ENCODE measurements at regions not wholly inside any gene's neighbourhood (a gene's known extent, or its start where the extent isn't known, plus 50 kb on each side); places are given as distances from the start of the nearest gene placed in this dataset.

DNA sequence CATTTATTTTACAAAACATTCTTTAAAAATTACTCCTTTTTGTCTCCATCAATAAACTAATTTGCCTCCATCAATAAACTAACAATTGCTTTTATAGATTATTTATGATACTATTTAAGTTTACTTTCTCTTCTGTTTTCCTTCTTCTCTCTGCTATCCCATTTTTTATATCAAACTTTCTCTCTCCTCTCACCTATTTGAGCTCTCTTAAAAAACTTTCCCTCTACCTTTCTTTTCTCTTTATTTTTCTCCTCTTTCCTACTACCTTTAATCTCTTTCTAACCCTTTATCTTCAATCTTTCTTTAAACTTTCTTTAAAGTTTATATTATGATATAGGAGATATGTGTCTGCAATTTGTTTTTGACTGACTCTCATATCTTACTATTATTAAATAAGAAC is 566.4 kb downstream of the DACH1 start:
- no peak for DNase-seq (ENCODE audit: low spot score)

DNA sequence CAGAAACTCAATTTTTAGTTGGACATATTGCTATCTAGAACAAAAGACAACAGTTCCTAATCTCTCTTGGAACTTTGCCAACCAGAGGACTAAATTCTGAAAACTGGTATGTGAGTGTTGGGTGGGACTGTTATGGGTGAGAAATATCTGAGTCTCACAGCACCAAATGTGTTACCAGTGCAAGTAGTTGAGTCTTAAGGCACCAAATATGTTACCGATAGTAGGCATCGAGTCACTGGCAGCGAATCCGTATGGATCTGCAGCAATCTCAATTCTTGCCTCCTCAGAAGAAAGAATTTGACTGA is 575.2 kb downstream of the DACH1 start:
- DNase-seq (ENCODE audit: low spot score), result peak; percentile 41

DNA sequence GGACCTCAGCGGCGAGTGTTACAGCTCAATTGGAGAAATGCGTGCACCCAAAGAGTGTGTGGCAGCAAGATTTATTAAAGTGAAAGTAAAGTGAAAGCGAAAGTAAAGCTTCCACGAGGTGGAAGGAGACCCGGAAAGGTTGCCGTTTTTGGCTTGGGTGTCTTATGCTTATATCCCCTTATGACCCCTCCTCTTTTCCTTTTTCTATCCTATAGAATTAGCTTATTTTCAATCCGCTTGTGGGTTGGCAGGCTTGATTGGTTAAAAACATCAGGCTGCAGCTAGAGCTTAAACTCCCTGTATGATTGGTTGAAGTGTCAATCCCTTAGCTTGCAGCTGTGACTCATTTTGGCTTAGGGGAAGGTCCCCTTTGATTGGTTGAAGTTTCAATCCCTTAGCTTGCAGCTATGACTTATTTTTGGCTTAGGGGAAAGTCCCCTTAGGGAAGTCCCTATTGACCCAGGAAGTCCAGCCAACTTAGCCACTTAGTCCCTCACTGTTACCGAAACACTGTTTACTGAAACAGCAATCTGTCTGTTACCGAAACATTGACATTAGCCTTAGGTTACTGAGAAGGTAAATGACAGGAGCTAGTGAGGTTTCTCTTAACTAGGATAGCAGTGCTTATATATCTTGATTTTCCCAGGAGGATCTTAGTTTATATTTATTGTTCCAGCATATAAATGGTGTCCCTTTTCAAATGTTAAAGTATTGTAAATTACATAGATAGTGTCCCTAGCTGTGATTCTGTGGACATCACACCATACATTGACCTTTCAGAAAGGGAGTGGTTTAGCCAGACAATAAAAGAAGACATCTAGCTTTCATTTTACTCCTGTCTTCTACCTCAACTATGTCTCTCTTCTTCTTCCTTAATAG is 575.8 kb downstream of the DACH1 start:
- DNase-seq (ENCODE audit: low spot score), result peak; percentile 72

DNA sequence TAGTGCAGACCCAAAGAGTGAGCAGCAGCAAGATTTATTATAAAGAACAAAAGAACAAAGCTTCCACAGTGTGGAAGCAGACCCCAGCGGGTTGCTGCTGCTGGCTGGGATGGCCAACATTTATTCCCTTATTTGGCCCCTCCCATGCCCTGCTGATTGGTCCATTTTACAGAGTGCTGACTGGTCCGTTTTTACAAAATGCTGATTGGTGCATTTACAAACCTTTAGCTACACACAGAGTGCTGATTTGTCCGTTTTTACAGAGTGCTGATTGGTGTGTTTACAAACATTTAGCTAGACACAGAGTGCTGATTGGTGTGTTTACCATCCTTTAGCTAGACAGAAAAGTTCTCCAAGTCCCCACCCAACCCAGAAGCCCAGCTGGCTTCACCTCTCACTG is 577.0 kb downstream of the DACH1 start:
- peak; percentile 42 for DNase-seq (ENCODE audit: low spot score)

DNA sequence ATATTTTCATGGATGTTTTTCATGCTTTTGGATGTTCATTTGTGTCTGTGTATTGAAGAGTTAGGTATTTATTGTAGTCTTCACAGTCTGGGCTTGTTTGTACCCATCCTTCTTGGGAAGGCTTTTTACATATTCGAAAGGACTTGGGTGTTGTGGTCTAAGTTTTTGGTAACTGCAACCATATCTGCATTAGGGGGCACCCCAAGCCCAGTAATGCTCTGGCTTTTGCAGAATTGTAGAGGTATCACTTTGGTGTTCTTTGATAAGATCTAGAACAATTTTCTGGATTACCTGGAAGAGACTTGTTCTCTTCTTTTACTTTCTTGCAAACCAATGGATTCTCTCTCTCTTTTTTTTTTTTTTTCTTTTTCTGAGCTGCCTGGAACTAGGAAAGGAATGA is 581.3 kb downstream of the DACH1 start:
- no peak for DNase-seq (ENCODE audit: low spot score)

DNA sequence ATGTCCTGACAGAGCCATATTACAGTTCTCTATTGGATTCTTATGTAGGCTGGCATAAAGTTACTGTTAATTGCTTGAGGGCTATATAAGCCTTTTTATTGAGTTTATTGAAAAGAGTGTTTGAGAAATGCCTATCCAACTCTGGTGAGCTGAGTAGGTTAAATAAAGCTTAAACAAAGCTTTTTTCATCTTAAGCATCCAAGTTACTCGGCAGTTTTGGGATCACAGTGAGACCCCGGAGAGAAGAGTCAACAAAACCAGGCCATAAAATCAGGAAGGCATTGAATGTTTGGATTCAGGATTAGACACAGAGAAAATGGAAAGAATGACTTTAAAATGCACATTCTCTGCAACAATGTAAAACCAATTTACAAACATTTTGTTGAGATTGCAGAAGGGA is 588.5 kb downstream of the DACH1 start:
- DNase-seq (ENCODE audit: low spot score), result no peak

DNA sequence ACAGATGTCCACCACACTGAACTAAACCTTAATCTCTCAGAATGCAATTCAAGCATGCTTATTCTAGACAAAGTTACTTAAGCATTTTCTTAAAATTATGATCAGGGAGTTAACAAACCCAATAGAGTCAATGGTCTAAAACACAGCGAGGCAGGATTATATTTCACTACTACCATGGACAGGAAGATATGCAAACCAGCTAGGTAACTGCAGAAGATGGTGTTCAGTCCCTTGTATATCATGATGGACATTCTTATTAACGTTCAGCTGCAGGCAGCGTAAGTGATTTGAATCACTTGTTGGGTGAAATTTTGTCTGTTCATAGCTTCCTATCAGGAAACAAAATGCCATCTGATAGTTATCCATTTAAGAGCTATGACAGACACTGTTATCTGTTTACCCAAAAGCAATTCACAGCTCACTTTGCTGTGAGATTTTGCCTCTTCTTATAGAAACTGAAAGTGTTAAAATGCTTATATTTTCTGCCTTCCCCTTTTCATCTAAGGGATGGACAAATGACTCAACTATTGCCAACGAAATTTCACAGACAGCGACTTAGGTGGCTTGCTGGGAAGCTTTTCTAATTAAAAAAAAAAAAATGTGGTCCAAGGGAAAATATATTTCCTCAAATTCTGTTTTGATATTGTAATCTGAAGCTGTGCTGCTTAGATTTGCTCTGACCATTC is 591.9 kb downstream of the DACH1 start:
- no peak for DNase-seq (ENCODE audit: low spot score)

DNA sequence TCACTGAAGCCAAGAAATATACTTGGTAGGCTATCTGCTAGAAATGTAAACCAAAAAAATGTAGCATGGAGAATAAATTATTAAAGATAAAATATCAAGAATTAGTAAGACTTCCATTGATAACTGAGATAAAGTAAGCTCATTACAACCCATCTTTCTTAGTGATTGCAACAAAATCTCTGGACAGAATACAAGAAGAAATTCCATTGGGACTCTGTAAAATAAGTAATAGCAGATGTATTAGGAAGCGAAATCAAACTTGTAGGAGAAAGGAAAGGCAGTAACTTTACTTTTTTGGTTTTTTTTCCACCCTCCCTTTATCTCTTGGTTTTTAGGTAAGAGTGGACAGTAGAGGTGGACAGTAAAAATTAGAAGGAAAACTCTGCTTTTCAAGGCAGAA is 605.7 kb downstream of the DACH1 start:
- no peak for DNase-seq (ENCODE audit: low spot score)

DNA sequence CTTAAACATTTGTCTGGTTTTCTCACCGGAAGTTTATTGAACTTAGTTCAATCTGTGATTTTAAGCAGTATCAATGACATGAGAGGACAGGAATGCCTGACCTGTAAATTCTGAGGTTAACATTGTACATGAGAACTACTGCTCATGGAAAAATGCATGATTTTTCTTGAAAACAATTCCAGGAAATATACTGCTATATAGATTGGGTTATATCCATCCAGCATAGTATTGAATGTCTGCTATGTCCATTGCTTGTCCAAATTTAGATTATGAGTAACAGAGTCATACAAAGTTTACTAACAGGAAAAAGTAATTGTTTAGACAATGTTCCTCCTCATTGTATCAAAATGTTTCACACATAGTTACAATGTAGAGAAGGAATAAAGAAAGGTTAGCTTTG is 606.8 kb downstream of the DACH1 start:
- DNase-seq (ENCODE audit: low spot score), result no peak

DNA sequence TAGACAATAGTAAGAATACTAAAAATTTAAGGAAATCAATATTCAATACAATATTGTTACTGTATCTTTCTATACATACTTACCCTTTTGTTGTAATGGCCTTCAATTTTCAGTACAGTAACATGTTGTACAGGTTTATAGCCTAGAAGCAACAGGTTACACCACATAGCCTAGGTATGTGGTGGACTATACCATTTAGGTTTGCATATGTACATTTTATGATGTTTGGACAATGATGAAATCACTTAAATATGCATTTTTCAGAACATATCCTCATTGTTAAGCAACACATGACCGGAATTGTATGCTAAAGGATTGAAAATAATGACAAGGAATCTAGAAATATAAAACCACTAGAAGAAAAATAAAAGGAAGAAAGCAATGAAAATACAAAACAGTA is 611.4 kb downstream of the DACH1 start:
- DNase-seq (ENCODE audit: low spot score), result no peak

DNA sequence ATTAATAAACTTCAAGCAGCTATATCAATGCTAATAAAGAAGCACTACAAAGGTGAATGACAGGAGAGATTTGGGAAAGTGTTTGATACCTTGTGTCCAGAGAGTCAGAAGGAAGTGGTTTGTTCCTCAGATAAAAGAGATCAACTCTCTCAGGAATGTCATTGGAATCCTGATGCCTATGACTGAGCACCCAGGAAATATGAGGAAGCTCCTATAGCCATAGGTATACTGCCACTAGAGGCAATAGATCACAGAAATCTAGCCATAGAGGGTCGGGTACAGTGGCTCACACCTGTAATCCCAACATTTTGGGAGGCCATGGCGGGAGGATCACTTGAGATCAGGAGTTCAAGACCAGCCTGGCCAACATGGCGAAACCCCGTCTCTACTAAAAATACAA is 612.6 kb downstream of the DACH1 start:
- no peak for DNase-seq (ENCODE audit: low spot score)

DNA sequence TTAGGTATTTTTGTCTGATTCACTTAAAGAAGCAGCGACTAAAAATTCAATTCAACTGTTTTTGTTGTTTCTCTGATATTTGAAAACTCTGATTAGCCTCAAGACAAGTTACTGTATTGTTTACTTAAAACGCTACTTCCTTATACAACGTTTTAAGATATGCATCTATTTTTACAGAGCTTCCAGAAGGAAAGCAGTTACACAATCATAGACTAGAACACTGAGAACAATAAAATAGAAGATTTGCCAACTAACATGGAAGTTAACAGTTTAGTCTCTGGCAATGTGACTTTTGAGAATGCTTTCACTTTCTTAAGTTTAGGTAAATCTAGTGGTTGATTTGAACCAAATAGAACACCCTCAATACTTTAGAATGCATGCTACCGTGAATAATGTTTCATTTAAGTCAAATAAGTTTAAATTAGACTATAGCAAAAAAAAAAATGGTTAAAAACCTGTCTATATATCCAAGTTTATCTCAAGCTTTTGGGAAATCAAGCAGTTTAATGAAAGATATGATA is 614.8 kb downstream of the DACH1 start:
- no peak for DNase-seq (ENCODE audit: low spot score)

DNA sequence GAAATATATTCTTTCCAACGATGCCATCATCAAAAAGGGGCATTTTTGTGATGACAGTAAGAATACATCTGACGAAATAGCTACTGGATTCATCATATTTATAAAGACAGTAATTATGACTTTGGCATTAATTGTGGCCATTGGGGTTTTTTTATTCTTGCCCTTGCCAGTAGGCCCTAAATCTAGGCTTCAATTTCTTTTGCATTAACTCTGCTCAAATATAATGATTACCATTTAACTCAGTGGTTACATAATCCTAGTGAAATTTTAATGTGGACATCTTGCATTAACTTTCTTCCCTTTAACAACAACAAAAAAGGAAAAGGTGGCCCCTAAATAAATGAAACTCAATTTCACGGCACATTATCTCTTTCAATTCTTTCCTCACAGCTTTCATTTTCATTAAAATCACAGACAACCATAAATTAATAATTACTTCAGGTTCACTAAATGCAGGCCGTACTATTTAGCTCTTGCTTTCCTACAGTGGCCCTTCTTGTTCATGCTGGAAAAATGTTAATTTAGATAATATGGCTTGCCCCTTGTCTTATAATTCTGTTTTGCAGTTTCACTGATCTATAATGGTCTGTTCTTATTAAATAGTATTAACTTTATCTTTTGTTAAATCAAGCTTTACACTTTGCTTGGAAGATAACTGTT is 615.6 kb downstream of the DACH1 start:
- DNase-seq (ENCODE audit: low spot score), result no peak

DNA sequence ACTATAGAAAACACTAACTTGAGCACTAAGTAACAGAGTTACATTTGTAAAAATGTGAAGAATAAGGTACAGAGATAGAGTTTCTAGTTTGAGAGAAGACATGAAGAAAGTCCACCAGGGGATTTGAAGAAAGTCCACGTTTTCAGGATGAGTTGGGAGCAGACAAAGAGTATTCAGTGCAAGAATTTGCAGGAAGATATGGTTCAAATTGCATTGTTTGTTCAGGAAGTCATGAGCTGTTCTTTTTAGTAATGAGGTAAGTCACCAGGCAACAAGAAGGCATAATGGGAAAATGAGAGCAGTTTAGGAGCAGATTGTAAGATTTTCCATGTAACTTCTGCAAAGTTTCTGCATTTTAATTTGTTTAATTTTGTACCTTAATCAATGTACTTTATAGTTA is 618.0 kb downstream of the DACH1 start:
- no peak for DNase-seq (ENCODE audit: low spot score)

DNA sequence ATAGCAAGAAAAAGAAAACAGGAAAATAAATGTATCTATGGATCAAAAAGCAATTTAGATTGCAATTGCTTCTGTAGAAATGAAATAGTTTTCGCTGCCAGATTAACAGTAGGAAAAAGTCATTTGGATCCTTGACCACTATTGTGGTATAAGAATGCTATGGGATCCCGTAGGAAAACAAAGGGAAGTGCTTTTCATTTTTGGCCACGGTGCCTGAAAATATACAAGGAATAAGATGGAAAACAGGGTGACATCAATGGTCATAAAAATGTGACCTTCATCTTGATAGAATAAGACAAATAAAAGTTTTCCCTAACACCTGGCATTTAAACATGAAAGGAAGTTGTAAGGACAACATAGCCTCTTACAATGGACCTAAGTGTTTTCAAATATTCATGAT is 622.8 kb downstream of the DACH1 start:
- no peak for DNase-seq (ENCODE audit: low spot score)

DNA sequence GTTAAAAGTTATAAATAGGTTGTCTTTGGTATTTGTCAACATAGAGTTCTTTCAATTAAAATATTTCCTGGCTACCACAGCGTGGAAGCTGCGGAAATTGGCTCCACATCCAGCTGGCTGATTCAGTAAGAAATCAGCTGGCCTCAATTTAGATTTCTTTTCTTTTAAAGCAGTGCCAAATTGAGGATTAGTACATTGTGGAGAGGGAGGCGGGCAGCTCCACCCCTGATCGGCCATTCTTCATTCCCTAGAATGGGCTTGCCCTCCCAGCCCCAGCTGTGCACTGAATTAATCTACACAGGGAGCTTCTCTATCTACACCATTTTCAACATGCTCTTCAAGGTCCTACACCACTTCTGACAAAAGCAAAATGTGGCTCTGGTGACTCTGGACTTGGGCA is 624.8 kb downstream of the DACH1 start:
- DNase-seq (ENCODE audit: low spot score), result no peak

DNA sequence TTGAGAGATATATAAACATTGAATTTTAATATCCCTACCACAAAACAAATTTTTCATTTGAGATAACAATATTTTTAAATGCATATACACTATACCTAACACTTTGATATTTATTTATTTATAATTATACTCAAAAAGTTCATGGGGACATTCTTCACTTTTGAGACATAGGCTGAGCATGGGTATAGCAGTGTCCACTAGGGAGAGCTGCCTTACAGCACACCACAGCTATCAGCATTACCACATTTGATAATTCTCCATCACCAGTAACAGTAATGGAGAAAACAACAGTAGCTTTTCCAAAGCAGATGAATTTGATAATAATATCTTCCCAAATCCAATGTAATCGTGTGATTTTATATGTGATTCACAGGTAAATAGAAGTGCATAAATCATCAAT is 626.1 kb downstream of the DACH1 start:
- no peak for DNase-seq (ENCODE audit: low spot score)

DNA sequence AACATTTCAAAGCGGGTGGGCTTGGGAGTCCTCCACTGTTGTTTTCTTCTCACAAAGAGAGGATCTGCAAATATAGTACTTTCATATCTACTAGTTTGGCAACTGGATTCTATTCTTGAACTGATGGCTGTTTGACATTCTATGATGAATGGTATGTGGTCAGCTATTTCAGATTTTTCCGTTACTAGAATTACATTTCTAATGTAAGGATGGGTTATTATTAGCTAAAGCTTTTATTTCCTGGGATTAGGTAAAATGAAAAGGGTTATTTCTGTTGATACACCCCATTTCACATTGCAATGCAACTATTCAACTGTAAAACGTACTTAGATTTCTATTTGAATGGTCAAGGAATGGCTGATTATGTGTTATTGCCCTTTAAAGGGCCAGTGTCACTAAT is 629.7 kb downstream of the DACH1 start:
- DNase-seq (ENCODE audit: low spot score), result no peak

DNA sequence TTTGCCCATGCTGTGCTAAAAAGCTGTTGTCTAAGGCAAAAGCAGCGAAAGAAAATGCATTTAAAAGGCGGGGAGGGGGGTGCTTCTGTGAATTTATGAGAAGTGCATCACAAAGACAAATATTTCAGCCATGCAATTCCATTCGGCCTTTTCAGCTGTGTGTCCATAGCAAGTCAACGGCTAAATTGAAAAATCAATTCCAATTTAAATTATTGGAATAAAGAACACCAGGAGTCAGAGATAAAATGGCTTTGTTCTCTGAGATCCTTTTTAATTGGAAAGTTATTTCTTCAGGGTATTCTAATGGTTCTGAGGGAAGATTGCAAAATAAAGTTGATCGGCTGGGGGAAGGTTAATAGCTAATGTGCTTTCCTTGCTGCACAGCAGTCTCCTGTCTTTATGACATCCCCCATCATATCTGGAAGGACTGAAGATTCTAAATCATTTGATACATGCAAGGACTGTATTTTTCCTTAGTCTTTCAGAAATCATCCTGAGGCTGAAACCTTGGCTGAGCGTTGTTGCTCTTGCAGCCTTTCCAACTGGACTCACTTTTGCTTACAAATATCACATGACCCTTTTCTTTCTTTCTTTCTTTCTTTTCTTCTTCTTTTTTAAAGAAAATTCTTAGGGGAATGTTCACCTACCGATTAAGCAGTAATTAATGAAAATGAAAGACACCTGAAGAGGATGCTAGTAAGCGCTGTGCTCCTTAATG is 647.1 kb downstream of the DACH1 start:
- no peak for DNase-seq (ENCODE audit: low spot score)

DNA sequence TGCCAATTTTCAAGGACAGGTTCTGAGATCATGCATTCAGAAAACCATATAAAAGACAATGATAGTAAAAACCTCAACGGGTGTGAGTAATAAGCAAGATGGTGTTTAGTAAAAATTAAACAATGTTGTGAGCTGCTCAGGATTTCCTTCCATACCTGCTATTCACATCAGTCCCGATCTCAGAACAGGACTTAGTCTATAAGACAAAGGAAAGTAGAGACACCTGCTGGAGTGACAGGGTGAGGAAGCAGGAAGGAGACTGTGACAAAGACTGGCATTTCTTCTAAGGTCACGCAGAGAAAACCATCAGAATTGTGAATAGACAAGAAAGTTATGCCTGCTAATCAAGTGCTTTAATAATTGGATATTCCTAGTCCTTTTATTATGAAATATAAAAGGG is 648.0 kb downstream of the DACH1 start:
- no peak for DNase-seq (ENCODE audit: low spot score)

DNA sequence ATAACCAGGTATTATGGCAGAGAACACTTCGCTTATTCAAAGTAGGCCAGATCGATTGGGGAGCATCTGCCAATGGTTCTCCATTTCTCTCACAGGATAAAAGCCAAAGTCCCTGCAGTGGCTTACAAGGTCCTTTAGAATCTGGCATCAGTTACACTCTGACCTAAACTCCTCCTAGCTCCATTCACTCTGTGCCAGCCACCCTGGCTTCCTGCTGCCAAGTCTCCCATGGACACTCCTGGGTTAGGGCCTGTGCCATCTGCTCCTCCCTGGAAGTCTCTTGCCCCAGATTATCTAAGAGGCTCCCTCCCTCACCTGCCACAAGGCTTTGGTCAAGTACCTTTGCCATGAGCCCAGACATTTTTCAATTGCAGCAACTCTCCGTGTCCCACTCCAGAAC is 649.2 kb downstream of the DACH1 start:
- no peak for DNase-seq (ENCODE audit: low spot score)

DNA sequence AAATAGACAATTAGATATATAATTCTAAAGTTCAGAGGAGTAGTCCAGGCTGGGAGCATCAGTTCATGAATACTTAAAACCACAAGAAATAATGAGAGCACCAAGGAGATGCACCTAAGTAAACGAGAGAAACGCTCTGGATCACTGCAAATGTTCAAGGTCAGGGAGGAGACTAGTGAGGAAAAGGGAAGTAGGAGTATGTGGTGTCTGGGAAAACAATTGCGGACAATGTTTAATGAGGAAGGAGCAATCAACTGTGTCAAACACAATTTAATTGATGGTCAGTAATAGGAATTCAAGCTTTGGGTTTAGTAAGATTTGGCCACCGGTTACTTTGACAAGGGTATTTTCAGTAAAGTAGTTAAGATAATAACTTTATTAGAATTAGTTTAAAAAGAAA is 652.2 kb downstream of the DACH1 start:
- DNase-seq (ENCODE audit: low spot score), result no peak

DNA sequence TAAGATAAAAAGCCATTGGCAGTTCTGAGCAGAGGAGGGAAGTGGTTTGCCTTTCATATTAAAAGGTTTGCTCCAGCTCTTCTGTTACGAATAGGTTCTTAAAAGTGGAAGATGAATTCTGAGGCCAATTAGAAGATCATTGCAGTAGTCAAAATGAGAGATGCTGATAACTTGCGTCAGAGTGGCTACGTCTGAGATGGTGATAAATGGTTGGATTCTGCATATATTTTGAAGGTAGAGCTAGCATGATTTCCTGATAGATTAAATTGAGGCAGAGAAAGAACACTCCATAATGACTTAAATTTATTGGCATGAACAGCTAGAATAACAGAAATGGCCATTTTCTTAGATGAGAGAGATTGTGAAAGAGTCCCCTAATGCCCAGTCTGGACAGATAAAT is 652.6 kb downstream of the DACH1 start:
- DNase-seq (ENCODE audit: low spot score), result no peak
